Calu3 (cell line): ENCODE measurements at regions not wholly inside any gene's neighbourhood (a gene's known extent, or its start where the extent isn't known, plus 50 kb on each side); places are given as distances from the start of the nearest gene placed in this dataset.

Experiments used
- BruUV-seq: library from RNA; stranded (reverse); fragments of 400-500 nt; replicated peaks from 2 replicates; lab custom pipeline; 2021; lab: Mats Ljungman, UMichigan
- CTCF ChIA-PET: fragments of 300-600 bp; sonication (Branson Sonifier 250); formaldehyde crosslinking; loops from one replicate; lab custom pipeline; 2022; ENCODE audit warnings: antibody characterized with exemption; lab: Charles Lee
- DNase-seq: peaks from one replicate; pipeline ENCODE4 v3.0.0; 2022
- H3K27ac Mint-ChIP-seq: one replicate; pipeline ENCODE4 v1.8.0; 2022; ENCODE audit warnings: mixed read lengths; ENCODE audit not compliant: unreplicated experiment
- H3K27me3 Mint-ChIP-seq: one replicate; pipeline ENCODE4 v1.8.0; 2022; ENCODE audit warnings: mixed read lengths; ENCODE audit not compliant: unreplicated experiment
- H3K36me3 Mint-ChIP-seq: one replicate; pipeline ENCODE4 v1.8.0; 2022; ENCODE audit warnings: mild to moderate bottlenecking, moderate library complexity, mixed read lengths; ENCODE audit not compliant: insufficient read depth, unreplicated experiment
- H3K4me1 Mint-ChIP-seq: one replicate; pipeline ENCODE4 v1.8.0; 2022; ENCODE audit warnings: mild to moderate bottlenecking, low read depth, mixed read lengths; ENCODE audit not compliant: unreplicated experiment
- H3K4me3 Mint-ChIP-seq: one replicate; pipeline ENCODE4 v1.8.0; 2022; ENCODE audit warnings: mild to moderate bottlenecking, low read depth, moderate library complexity, mixed read lengths; ENCODE audit not compliant: unreplicated experiment
- H3K9me3 Mint-ChIP-seq: one replicate; pipeline ENCODE4 v1.8.0; 2022; ENCODE audit warnings: low read depth, mixed read lengths; ENCODE audit not compliant: unreplicated experiment
- CTCF ChIP-seq: fragments of 200-600 bp; IDR thresholded peaks from one replicate; pipeline ENCODE4 v1.8.0; 2022; ENCODE audit warnings: antibody characterized with exemption; ENCODE audit not compliant: unreplicated experiment
- intact Hi-C: fragments of 100-400 bp; cut with micrococcal nuclease; formaldehyde crosslinking; loops from one replicate; pipeline ENCODE4 v1.10.0; 2022; ENCODE audit not compliant: unreplicated experiment

DNA sequence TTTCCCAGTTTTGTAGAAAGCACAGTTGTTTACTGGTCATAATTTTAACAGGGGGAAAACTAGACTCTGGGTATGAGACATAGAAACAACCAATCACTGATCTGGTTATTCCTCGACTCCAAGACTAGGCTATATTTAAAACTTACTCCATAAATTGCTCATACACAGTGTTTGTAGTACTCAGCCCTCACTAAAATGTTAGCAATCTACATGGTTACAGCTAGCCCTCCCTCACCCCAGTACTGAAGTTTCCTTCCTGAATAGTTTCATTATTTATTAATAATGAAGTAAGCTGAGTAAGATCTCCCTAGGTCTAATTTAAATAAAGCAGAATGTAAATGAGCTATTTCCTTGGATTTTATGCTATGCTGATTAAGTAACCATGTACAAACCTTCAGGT lies 275.1 kb downstream of the CDH20 start:
- no peak overlapping the region for H3K27ac Mint-ChIP-seq
- intact Hi-C loops = no loop called here
- peaks cover 9% of the 10 kb centered on the region for H3K4me1 Mint-ChIP-seq
- CTCF ChIA-PET = no interaction called here
- no TSS peak for BruUV-seq
- TF ChIP-seq CTCF = no peak
- H3K4me3 Mint-ChIP-seq = no peak overlapping the region
- no peak for DNase-seq
- no peaks in the 10 kb centered on the region for H3K27me3 Mint-ChIP-seq
- H3K9me3 Mint-ChIP-seq = peaks cover 5% of the 10 kb centered on the region
- H3K36me3 Mint-ChIP-seq = no peaks in the 10 kb centered on the region

DNA sequence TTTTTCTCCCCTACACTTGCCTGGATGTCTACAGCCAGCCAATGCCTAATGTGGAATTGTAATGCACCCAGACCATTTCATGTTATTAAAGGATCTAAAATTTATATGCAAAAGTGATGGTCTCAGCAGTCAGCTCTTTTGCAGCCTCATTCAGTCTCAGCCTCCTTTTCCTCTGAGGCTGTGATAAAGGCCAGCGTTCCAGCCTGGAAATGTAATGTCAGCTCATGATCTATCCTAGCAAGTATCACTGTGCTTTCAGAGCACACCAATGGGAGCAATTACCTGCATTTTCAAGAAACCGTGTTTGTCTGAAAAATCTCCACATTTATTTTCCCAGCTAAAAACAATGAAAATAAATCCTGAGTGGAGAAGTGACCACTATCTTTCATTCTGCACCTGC lies 274.6 kb downstream of the CDH20 start:
- no peak for TF ChIP-seq CTCF
- CTCF ChIA-PET = no interaction called here
- no peak for DNase-seq
- no peaks in the 10 kb centered on the region for H3K36me3 Mint-ChIP-seq
- intact Hi-C loops = loop anchor here (2.0 kb wide), 1 partner anchor 43 kb away; no protein-coding TSS in a partner anchor
- no peak overlapping the region for H3K27ac Mint-ChIP-seq
- peaks cover 9% of the 10 kb centered on the region for H3K9me3 Mint-ChIP-seq
- peaks cover 9% of the 10 kb centered on the region for H3K4me1 Mint-ChIP-seq
- no TSS peak for BruUV-seq
- H3K4me3 Mint-ChIP-seq = no peak overlapping the region
- no peaks in the 10 kb centered on the region for H3K27me3 Mint-ChIP-seq

DNA sequence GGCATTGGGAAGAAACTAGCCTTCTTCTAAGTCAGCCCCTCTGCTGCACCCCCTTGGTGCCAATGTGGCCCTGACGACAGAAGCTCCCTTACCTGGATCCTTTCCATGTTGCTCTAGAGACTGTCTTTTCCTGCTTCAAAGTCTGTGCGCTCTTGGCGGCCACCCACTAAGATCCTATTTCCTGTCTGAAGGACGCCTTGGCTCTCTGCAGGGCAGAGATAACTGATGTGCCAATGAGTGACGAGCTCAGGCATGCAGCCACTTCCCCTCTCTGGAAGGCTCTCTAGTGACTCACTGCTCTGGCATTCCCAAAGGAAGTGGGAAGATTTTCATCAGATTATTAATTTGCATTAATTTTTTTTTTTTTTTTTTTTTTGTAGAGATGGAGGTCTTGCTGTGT lies 273.5 kb downstream of the CDH20 start:
- CTCF ChIA-PET = interaction anchor here (0.6 to 0.8 kb wide), 3 partner anchors 29 to 1433 kb away, joined by 3 to 5 read pairs (median 4); no protein-coding TSS in a partner anchor
- H3K4me3 Mint-ChIP-seq = no peak overlapping the region
- peak; percentile 49 for DNase-seq
- BruUV-seq = no TSS peak
- H3K27me3 Mint-ChIP-seq = no peaks in the 10 kb centered on the region
- H3K36me3 Mint-ChIP-seq = no peaks in the 10 kb centered on the region
- H3K4me1 Mint-ChIP-seq = peaks cover 9% of the 10 kb centered on the region
- TF ChIP-seq CTCF = no peak
- intact Hi-C loops = loop anchor here (2.0 kb wide), 1 partner anchor 44 kb away; no protein-coding TSS in a partner anchor
- peak overlapping the region; percentile 2 for H3K27ac Mint-ChIP-seq
- H3K9me3 Mint-ChIP-seq = peaks cover 9% of the 10 kb centered on the region

- no peak for DNase-seq
- no peak for TF ChIP-seq CTCF
- no peaks in the 10 kb centered on the region for H3K36me3 Mint-ChIP-seq
- intact Hi-C loops = loop anchor here (2.0 kb wide), 1 partner anchor 45 kb away; no protein-coding TSS in a partner anchor
- H3K27ac Mint-ChIP-seq = peak overlapping the region; percentile 2
- H3K9me3 Mint-ChIP-seq = peaks cover 9% of the 10 kb centered on the region
- no TSS peak for BruUV-seq
- H3K4me3 Mint-ChIP-seq = no peak overlapping the region
- H3K27me3 Mint-ChIP-seq = no peaks in the 10 kb centered on the region
- peaks cover 9% of the 10 kb centered on the region for H3K4me1 Mint-ChIP-seq
- CTCF ChIA-PET = interaction anchor here (0.6 to 0.8 kb wide), 3 partner anchors 30 to 1434 kb away, joined by 3 to 5 read pairs (median 4); no protein-coding TSS in a partner anchor
These were observed 272.9 kb downstream of the CDH20 start for GRCh38 chr18:61606068-61606660.
